ENCODE measurements at regions not wholly inside any gene's neighbourhood (a gene's known extent, or its start where the extent isn't known, plus 50 kb on each side); places are given as distances from the start of the nearest gene placed in this dataset.

DNA sequence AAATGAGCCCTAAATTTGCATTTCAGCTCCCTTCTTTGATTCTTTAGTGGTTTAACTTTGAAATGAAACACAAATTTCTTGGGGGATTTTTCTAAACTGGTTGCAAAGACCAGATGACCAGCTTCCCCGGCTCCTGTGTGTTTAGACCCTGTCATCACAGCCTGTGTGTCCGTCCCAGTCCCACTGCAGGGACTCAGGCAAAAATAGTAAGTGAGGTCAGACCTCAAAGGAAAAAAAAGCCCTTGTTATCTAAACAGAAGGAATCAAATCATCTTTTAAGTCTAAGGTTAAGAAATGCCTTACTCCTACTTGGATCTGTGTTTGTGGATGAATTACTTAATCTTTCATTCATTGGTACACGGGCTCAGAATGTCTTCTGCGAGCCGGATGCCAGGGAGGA is 423.7 kb downstream of the LPIN1 start:
- FAIRE-seq (no peak), DNase-seq (ENCODE audit: low read depth, low spot score) (no peak)
- H3K79me2 ChIP-seq (ENCODE audit: control insufficient read depth, insufficient read depth, low read length) = no peaks in the 10 kb centered on the region
- no peaks in the 10 kb centered on the region for H3K9me3 ChIP-seq (ENCODE audit: control insufficient read depth, low read depth, low read length)
- no peak overlapping the region for H3K27ac ChIP-seq (ENCODE audit: control insufficient read depth, insufficient read depth, low read length)
- no peak overlapping the region for H3K4me2 ChIP-seq (ENCODE audit: control insufficient read depth, extremely low read depth, insufficient read depth, low read depth, low read length)
- no peaks in the 10 kb centered on the region for H3K27me3 ChIP-seq (ENCODE audit: control insufficient read depth, extremely low read depth, insufficient read depth, low read length)
- no peaks in the 10 kb centered on the region for H3K36me3 ChIP-seq (ENCODE audit: control insufficient read depth in 2 of 2, extremely low read depth in 1 of 2, insufficient read depth in 2 of 2, low read length in 2 of 2)
- no peak overlapping the region for H3K4me3 ChIP-seq (ENCODE audit: control insufficient read depth in 2 of 3, extremely low read depth in 1 of 3, insufficient read depth in 2 of 3, low read depth in 1 of 3, low read length in 3 of 3)
- no peaks in the 10 kb centered on the region for H3K4me1 ChIP-seq (ENCODE audit: control insufficient read depth, extremely low read depth, insufficient read depth, low read length)
- no peak overlapping the region for H2AFZ ChIP-seq (ENCODE audit: control insufficient read depth, low read length)
- H4K20me1 ChIP-seq (ENCODE audit: control insufficient read depth, extremely low read depth, insufficient read depth, low read length) = no peaks in the 10 kb centered on the region
- no peak for TF ChIP-seq EZH2 (IDR thresholded peaks at IDR 0.05; ENCODE audit: low read length)
- TF ChIP-seq, protein P1, sequence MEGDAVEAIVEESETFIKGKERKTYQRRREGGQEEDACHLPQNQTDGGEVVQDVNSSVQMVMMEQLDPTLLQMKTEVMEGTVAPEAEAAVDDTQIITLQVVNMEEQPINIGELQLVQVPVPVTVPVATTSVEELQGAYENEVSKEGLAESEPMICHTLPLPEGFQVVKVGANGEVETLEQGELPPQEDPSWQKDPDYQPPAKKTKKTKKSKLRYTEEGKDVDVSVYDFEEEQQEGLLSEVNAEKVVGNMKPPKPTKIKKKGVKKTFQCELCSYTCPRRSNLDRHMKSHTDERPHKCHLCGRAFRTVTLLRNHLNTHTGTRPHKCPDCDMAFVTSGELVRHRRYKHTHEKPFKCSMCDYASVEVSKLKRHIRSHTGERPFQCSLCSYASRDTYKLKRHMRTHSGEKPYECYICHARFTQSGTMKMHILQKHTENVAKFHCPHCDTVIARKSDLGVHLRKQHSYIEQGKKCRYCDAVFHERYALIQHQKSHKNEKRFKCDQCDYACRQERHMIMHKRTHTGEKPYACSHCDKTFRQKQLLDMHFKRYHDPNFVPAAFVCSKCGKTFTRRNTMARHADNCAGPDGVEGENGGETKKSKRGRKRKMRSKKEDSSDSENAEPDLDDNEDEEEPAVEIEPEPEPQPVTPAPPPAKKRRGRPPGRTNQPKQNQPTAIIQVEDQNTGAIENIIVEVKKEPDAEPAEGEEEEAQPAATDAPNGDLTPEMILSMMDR (optimal IDR thresholded peaks at IDR 0.05 in 1 of 3, IDR thresholded peaks at IDR 0.05 in 1 of 3, conservative IDR thresholded peaks at IDR 0.05 in 1 of 3; ENCODE audit: extremely low read depth in 1 of 3, insufficient read depth in 2 of 3, low read length in 3 of 3) = no peak
- no peak overlapping the region for H3K9ac ChIP-seq (ENCODE audit: control insufficient read depth, extremely low read depth, insufficient read depth, low read length)
- no peaks in the 10 kb centered on the region for H3K9me1 ChIP-seq (ENCODE audit: control insufficient read depth, extremely low read depth, insufficient read depth, low read length)
- dilution Hi-C loops (cut with MboI; ENCODE audit: extremely low pct_ligation_motif_present, low sequenced_read_pairs) = no loop called here

- Histone ChIP-seq H4K20me1 (ENCODE audit: control insufficient read depth, extremely low read depth, insufficient read depth, low read length) (no peaks in the 10 kb centered on the region), H3K4me1 (ENCODE audit: control insufficient read depth, extremely low read depth, insufficient read depth, low read length) (peaks cover 8% of the 10 kb centered on the region), H3K9ac (ENCODE audit: control insufficient read depth, extremely low read depth, insufficient read depth, low read length) (no peak overlapping the region), H3K27me3 (ENCODE audit: control insufficient read depth, extremely low read depth, insufficient read depth, low read length) (no peaks in the 10 kb centered on the region), H3K9me1 (ENCODE audit: control insufficient read depth, extremely low read depth, insufficient read depth, low read length) (no peaks in the 10 kb centered on the region), H3K79me2 (ENCODE audit: control insufficient read depth, insufficient read depth, low read length) (no peaks in the 10 kb centered on the region), H3K36me3 (ENCODE audit: control insufficient read depth in 2 of 2, extremely low read depth in 1 of 2, insufficient read depth in 2 of 2, low read length in 2 of 2) (no peaks in the 10 kb centered on the region), H3K4me3 (ENCODE audit: control insufficient read depth in 2 of 3, extremely low read depth in 1 of 3, insufficient read depth in 2 of 3, low read depth in 1 of 3, low read length in 3 of 3) (no peak overlapping the region), H2AFZ (ENCODE audit: control insufficient read depth, low read length) (no peak overlapping the region), H3K4me2 (ENCODE audit: control insufficient read depth, extremely low read depth, insufficient read depth, low read depth, low read length) (no peak overlapping the region), H3K27ac (ENCODE audit: control insufficient read depth, insufficient read depth, low read length) (no peak overlapping the region), H3K9me3 (ENCODE audit: control insufficient read depth, low read depth, low read length) (no peaks in the 10 kb centered on the region)
- dilution Hi-C loops (cut with MboI; ENCODE audit: extremely low pct_ligation_motif_present, low sequenced_read_pairs) = no loop called here
- TF ChIP-seq, protein P1 (optimal IDR thresholded peaks at IDR 0.05 in 1 of 3, IDR thresholded peaks at IDR 0.05 in 1 of 3, conservative IDR thresholded peaks at IDR 0.05 in 1 of 3; ENCODE audit: extremely low read depth in 1 of 3, insufficient read depth in 2 of 3, low read length in 3 of 3) = peak; percentile 35 to 57 (median 38)
- TF ChIP-seq EZH2 (IDR thresholded peaks at IDR 0.05; ENCODE audit: low read length) = no peak
- FAIRE-seq = no peak
- DNase-seq (ENCODE audit: low read depth, low spot score) = no peak
These were observed 427.0 kb downstream of the LPIN1 start for GRCh38 chr2:12173271-12173942.
